Type B pancreatic cell (in vitro differentiated cells): ENCODE measurements at regions not wholly inside any gene's neighbourhood (a gene's known extent, or its start where the extent isn't known, plus 50 kb on each side); places are given as distances from the start of the nearest gene placed in this dataset.

Experiments used
- DNase-seq: peaks from one replicate; pipeline ENCODE4 v3.0.0; 2021; ENCODE audit warnings: mixed read lengths; ENCODE audit not compliant: unreplicated experiment; ENCODE audit errors: extremely low spot score
- H3K27ac Mint-ChIP-seq: 2 replicates; pipeline ENCODE4 v1.8.0; 2021; ENCODE audit warnings: mild to moderate bottlenecking, mixed read lengths
- H3K27me3 Mint-ChIP-seq: 2 replicates; pipeline ENCODE4 v1.8.0; 2021; ENCODE audit warnings: mixed read lengths
- H3K36me3 Mint-ChIP-seq: 2 replicates; pipeline ENCODE4 v1.8.0; 2021; ENCODE audit warnings: mixed read lengths
- H3K4me1 Mint-ChIP-seq: one replicate; pipeline ENCODE4 v1.8.0; 2021; ENCODE audit warnings: mixed read lengths; ENCODE audit not compliant: unreplicated experiment
- H3K4me3 Mint-ChIP-seq: 2 replicates; pipeline ENCODE4 v1.8.0; 2021; ENCODE audit warnings: mild to moderate bottlenecking, mixed read lengths
- H3K9me3 Mint-ChIP-seq: 2 replicates; pipeline ENCODE4 v1.8.0; 2021; ENCODE audit warnings: mixed read lengths
- CTCF ChIP-seq: fragments of 200-600 bp; sonication (generic); conservative IDR thresholded peaks from 2 replicates; pipeline ENCODE4 v1.5.0; 2021; ENCODE audit warnings: antibody characterized with exemption, mild to moderate bottlenecking

- Mint-ChIP-seq H3K4me1 (peaks cover 4% of the 10 kb centered on the region), H3K36me3 (peaks cover 10% of the 10 kb centered on the region), H3K4me3 (no peak overlapping the region), H3K27me3 (peaks cover 16% of the 10 kb centered on the region), H3K9me3 (peaks cover 6% of the 10 kb centered on the region), H3K27ac (no peak overlapping the region)
- TF ChIP-seq CTCF, result no peak
- DNase-seq, result no peak
Observed at GRCh38 chr10:60994128-60994527, 50.1 kb upstream of the RHOBTB1 start.
